Activated CD4-positive, alpha-beta memory T cell treated with anti-CD3 and anti-CD28 coated beads, Interleukin-2, amount 10 ng/mL, durations not matched to agents 7 days and 5 days (primary cell): ENCODE measurements at regions not wholly inside any gene's neighbourhood (a gene's known extent, or its start where the extent isn't known, plus 50 kb on each side); places are given as distances from the start of the nearest gene placed in this dataset.
"Not testable (repeated sequence)": the region's sequence is repeated elsewhere in the genome, so short reads cannot be mapped to it uniquely, and the experiment has no call there.

Experiments used
- CTCF ChIA-PET: fragments of 350-600 bp; sonication (Branson Sonifier 250); formaldehyde crosslinking; loops from one replicate; lab custom pipeline; 2021; ENCODE audit warnings: antibody characterized with exemption, inconsistent platforms; lab: Charles Lee
- POLR2A ChIA-PET: fragments of 350-600 bp; sonication (Branson Sonifier 250); formaldehyde crosslinking; loops from one replicate; lab custom pipeline; 2021; ENCODE audit warnings: antibody characterized with exemption; lab: Charles Lee
- DNase-seq: peaks from one replicate; pipeline ENCODE4 v3.0.0-alpha.2; 2020
- H3K27ac Mint-ChIP-seq: one replicate; pipeline ENCODE4 v1.8.0; 2021; ENCODE audit warnings: mild to moderate bottlenecking, mixed read lengths
- H3K27me3 Mint-ChIP-seq: one replicate; pipeline ENCODE4 v1.8.0; 2021; ENCODE audit warnings: mixed read lengths
- H3K36me3 Mint-ChIP-seq: one replicate; pipeline ENCODE4 v1.8.0; 2021; ENCODE audit warnings: low read depth, mixed read lengths
- H3K4me1 Mint-ChIP-seq: one replicate; pipeline ENCODE4 v1.8.0; 2021; ENCODE audit warnings: mixed read lengths
- H3K4me3 Mint-ChIP-seq: one replicate; pipeline ENCODE4 v1.8.0; 2021; ENCODE audit warnings: mild to moderate bottlenecking, mixed read lengths
- H3K9me3 Mint-ChIP-seq: one replicate; pipeline ENCODE4 v1.8.0; 2021; ENCODE audit warnings: mixed read lengths

DNA sequence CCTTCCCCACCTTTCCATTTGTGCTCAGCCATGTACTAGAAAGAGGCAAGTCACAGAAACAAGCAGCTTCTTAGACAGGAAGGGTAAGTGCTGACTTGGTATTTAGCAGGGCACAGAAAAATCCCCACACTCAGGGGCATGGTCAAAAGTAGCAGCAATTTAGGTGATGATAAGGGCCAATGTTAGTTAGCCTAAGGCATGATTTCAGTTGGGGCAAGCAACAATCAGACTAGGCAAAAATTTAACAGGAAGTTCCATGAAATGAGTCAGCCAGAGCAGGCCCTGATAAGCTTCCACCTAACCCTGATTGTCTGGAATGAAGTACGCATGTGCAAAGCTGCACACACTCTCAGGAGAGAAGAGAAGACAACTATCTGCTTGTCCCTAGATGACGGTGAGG is 423.4 kb upstream of the UBE2E2 start:
- no peaks in the 10 kb centered on the region for H3K4me1 Mint-ChIP-seq
- no peak for DNase-seq
- peaks cover 21% of the 10 kb centered on the region for H3K9me3 Mint-ChIP-seq
- ChIA-PET POLR2A (no interaction called here), CTCF (no interaction called here)
- no peaks in the 10 kb centered on the region for H3K27me3 Mint-ChIP-seq
- H3K4me3 Mint-ChIP-seq, result no peak overlapping the region
- no peak overlapping the region for H3K27ac Mint-ChIP-seq
- H3K36me3 Mint-ChIP-seq, result no peaks in the 10 kb centered on the region

- DNase-seq, result no peak
- no peaks in the 10 kb centered on the region for H3K27me3 Mint-ChIP-seq
- no peaks in the 10 kb centered on the region for H3K36me3 Mint-ChIP-seq
- no peak overlapping the region for H3K27ac Mint-ChIP-seq
- CTCF ChIA-PET, result no interaction called here
- peaks cover 6% of the 10 kb centered on the region for H3K9me3 Mint-ChIP-seq
- no peaks in the 10 kb centered on the region for H3K4me1 Mint-ChIP-seq
- POLR2A ChIA-PET, result no interaction called here
- no peak overlapping the region for H3K4me3 Mint-ChIP-seq
Measured at GRCh38 chr3:22792533-22792932, 410.6 kb upstream of the UBE2E2 start.

DNA sequence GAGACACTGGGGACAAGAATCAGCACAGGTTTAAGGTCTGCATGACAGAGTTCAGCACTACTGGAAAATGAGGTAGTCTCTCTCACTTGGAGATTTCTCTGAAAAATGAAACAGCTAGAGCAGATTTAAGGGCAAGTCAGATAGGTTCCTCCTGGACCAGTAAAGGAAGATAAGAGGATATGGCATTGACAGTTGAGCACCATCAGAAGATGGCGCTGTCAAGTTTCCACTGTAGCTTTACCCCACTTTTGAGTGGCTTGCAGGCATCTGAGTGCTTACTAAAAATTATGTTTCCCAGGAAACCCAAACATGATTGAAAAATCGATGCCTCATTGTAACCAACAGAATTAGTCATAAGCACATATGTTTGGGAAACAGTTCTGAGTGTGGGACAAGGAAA is 407.2 kb upstream of the UBE2E2 start:
- Mint-ChIP-seq H3K4me3 (no peak overlapping the region), H3K4me1 (no peaks in the 10 kb centered on the region), H3K9me3 (peaks cover 5% of the 10 kb centered on the region), H3K27me3 (no peaks in the 10 kb centered on the region), H3K36me3 (no peaks in the 10 kb centered on the region), H3K27ac (no peak overlapping the region)
- ChIA-PET CTCF (no interaction called here), POLR2A (no interaction called here)
- no peak for DNase-seq

- Mint-ChIP-seq H3K9me3 (peaks cover 8% of the 10 kb centered on the region), H3K4me1 (no peaks in the 10 kb centered on the region), H3K4me3 (no peak overlapping the region), H3K36me3 (no peaks in the 10 kb centered on the region), H3K27me3 (no peaks in the 10 kb centered on the region), H3K27ac (no peak overlapping the region)
- ChIA-PET POLR2A (no interaction called here), CTCF (no interaction called here)
- no peak for DNase-seq
Measured at GRCh38 chr3:22798461-22798860, 404.7 kb upstream of the UBE2E2 start.

DNA sequence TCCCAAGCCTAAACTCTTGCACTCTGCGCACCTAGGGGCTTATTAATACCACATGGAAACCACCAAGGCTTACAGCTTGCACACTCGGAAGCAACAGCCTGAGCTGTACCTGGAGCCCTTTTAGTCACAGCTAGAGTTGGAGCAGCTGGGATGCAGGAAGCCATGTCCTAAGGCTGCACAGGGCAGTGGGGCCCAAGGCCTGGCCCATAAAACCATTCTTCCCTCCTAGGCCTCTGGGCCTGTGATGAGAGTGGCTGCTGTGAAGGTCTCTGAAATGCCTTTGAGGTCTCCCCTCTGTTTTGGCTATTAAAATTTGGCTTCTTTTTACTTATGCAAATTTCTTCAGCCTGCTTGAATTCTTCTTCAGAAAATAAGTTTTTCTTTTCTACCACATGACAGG is 383.9 kb upstream of the UBE2E2 start:
- POLR2A ChIA-PET, result no interaction called here
- Mint-ChIP-seq H3K36me3 (no peaks in the 10 kb centered on the region), H3K27ac (no peak overlapping the region), H3K4me3 (no peak overlapping the region), H3K4me1 (no peaks in the 10 kb centered on the region), H3K9me3 (peaks cover 4% of the 10 kb centered on the region), H3K27me3 (no peaks in the 10 kb centered on the region)
- CTCF ChIA-PET, result interaction anchor here (0.6 kb wide), 1 partner anchor 323 kb away, joined by 3 read pairs; no protein-coding TSS in a partner anchor
- DNase-seq, result no peak

DNA sequence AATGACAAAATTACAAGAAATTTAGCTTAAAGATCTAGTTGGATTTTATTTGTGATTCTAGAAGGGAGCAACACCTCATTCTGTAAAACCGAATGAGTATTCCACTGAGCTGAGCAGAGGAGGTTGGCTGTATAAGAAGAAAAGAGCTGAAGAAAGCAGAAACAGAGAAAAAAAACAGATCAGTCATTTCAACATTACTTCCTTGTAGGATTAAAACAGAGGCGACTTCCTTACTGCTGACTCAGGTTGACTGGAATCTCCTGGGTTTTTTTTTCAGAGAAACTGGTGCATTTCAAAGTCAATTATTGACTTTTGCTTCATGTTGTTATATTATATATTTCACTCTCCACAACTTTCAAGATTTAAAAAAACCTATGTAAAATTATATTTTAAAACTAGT is 368.1 kb upstream of the UBE2E2 start:
- Mint-ChIP-seq H3K36me3 (no peaks in the 10 kb centered on the region), H3K9me3 (peaks cover 2% of the 10 kb centered on the region), H3K4me1 (no peaks in the 10 kb centered on the region), H3K27me3 (no peaks in the 10 kb centered on the region), H3K4me3 (no peak overlapping the region), H3K27ac (no peak overlapping the region)
- ChIA-PET CTCF (no interaction called here), POLR2A (no interaction called here)
- no peak for DNase-seq

GRCh38 chr3:22836131-22836530 is 367.0 kb upstream of the UBE2E2 start:
- H3K36me3 Mint-ChIP-seq, result no peaks in the 10 kb centered on the region
- H3K9me3 Mint-ChIP-seq, result peaks cover 4% of the 10 kb centered on the region
- no peak overlapping the region for H3K4me3 Mint-ChIP-seq
- ChIA-PET POLR2A (no interaction called here), CTCF (no interaction called here)
- no peaks in the 10 kb centered on the region for H3K4me1 Mint-ChIP-seq
- DNase-seq, result no peak
- H3K27ac Mint-ChIP-seq, result no peak overlapping the region
- H3K27me3 Mint-ChIP-seq, result no peaks in the 10 kb centered on the region

DNA sequence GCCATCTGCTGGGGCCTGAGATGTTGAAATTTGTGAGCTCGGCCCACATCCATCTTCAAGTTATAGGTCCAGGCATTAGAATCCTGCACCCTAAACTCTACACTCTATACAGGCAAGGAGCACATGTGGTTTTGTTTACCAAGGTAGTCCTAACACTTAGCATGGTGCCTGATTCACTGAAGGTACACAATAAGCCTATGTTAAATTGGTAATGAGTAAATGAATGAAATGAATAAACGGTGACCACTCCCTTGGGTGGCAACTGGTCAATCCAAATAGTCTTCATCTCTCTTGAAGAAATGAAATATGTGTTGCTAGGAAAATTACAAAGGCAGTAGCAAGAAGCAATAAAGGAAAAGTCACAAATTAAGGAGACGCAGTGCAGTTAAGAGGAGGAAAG is 359.3 kb upstream of the UBE2E2 start:
- no peaks in the 10 kb centered on the region for H3K36me3 Mint-ChIP-seq
- H3K27me3 Mint-ChIP-seq, result no peaks in the 10 kb centered on the region
- H3K4me1 Mint-ChIP-seq, result no peaks in the 10 kb centered on the region
- H3K27ac Mint-ChIP-seq, result no peak overlapping the region
- ChIA-PET POLR2A (no interaction called here), CTCF (no interaction called here)
- DNase-seq, result no peak
- H3K4me3 Mint-ChIP-seq, result no peak overlapping the region
- H3K9me3 Mint-ChIP-seq, result peaks cover 11% of the 10 kb centered on the region

GRCh38 chr3:22846566-22846965 is 356.6 kb upstream of the UBE2E2 start:
- Mint-ChIP-seq H3K4me3 (no peak overlapping the region), H3K4me1 (no peaks in the 10 kb centered on the region), H3K9me3 (peaks cover 9% of the 10 kb centered on the region), H3K27ac (no peak overlapping the region), H3K36me3 (no peaks in the 10 kb centered on the region), H3K27me3 (no peaks in the 10 kb centered on the region)
- no peak for DNase-seq
- POLR2A ChIA-PET, result no interaction called here
- CTCF ChIA-PET, result no interaction called here

DNA sequence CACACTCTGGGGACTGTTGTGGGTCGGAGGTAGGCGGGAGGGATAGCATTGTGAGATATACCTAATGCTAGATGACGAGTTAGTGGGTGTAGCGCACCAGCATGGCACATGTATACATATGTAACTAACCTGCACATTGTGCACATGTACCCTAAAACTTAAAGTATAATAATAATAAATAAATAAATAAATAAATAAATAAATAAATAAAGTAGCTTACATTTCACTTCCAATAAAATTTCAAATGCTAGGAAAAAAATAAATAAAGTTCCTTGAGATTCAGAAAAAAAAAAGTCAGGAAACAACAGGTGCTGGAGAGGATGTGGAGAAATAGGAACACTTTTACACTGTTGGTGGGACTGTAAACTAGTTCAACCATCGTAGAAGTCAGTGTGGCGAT is 353.5 kb upstream of the UBE2E2 start:
- not testable (repeated sequence) for H3K4me1 Mint-ChIP-seq

GRCh38 chr3:22856811-22857210 is 346.3 kb upstream of the UBE2E2 start:
- ChIA-PET CTCF (no interaction called here), POLR2A (no interaction called here)
- no peak overlapping the region for H3K27ac Mint-ChIP-seq

More for the DNA sequence above, 353.5 kb upstream of the UBE2E2 start:
- H3K27me3 Mint-ChIP-seq, H3K36me3 Mint-ChIP-seq, POLR2A ChIA-PET, H3K27ac Mint-ChIP-seq, DNase-seq, H3K4me3 Mint-ChIP-seq, CTCF ChIA-PET: not testable (repeated sequence)
- H3K9me3 Mint-ChIP-seq, result peaks cover 18% of the 10 kb centered on the region

DNA sequence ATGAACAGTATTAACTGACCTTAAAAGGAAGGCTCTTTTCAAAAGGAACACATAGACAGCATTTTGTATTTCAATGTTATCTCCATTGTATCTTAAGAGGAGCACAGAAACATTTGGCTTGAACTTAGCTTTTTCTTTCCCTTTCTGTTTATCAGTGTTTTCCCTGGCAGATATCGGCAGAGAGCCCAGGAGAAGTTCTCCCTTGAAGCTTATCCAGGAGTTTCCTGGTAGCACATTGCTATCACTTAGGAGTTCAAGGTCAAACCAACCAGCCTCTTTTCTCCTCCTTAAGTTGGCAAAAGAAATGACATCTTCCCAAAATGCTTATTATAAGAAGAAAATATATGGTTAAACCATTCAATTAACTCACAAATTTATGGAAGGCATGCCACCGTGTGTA is 344.6 kb upstream of the UBE2E2 start:
- H3K27ac Mint-ChIP-seq, result no peak overlapping the region
- no peak for DNase-seq
- no peak overlapping the region for H3K4me3 Mint-ChIP-seq
- peaks cover 13% of the 10 kb centered on the region for H3K9me3 Mint-ChIP-seq
- ChIA-PET CTCF (no interaction called here), POLR2A (no interaction called here)
- H3K4me1 Mint-ChIP-seq, result no peaks in the 10 kb centered on the region
- H3K27me3 Mint-ChIP-seq, result no peaks in the 10 kb centered on the region
- no peaks in the 10 kb centered on the region for H3K36me3 Mint-ChIP-seq

More at GRCh38 chr3:22856811-22857210, 346.3 kb upstream of the UBE2E2 start:
- Mint-ChIP-seq H3K4me1 (no peaks in the 10 kb centered on the region), H3K36me3 (no peaks in the 10 kb centered on the region), H3K4me3 (no peak overlapping the region), H3K27me3 (no peaks in the 10 kb centered on the region), H3K9me3 (peaks cover 21% of the 10 kb centered on the region)
- DNase-seq, result no peak

DNA sequence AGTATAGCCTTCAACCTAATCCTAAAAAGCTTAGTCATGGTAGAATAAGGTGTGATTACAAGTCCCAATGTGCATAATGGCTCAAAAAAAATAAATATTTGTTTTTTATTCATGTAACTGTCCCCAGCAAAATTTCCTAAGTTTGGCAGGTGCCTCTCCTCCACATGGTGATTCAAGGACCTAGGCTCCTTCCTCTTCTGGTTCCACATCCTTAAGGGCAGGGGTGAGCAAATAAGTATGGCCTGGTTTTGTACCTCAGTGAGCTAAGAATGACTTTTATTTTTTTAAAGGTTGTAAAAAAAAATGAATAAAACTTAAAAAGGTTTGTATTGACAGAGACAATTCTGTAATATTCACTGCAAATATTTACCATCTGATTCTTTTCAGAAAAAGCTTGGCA is 343.5 kb upstream of the UBE2E2 start:
- CTCF ChIA-PET, result no interaction called here
- peaks cover 10% of the 10 kb centered on the region for H3K9me3 Mint-ChIP-seq

GRCh38 chr3:22861426-22861825 is 341.7 kb upstream of the UBE2E2 start:
- ChIA-PET CTCF (no interaction called here), POLR2A (no interaction called here)

More for the DNA sequence above, 343.5 kb upstream of the UBE2E2 start:
- Mint-ChIP-seq H3K36me3 (no peaks in the 10 kb centered on the region), H3K4me3 (no peak overlapping the region), H3K27ac (no peak overlapping the region), H3K27me3 (no peaks in the 10 kb centered on the region), H3K4me1 (no peaks in the 10 kb centered on the region)
- no peak for DNase-seq
- POLR2A ChIA-PET, result no interaction called here

More at GRCh38 chr3:22861426-22861825, 341.7 kb upstream of the UBE2E2 start:
- Mint-ChIP-seq H3K9me3 (peaks cover 7% of the 10 kb centered on the region), H3K4me1 (no peaks in the 10 kb centered on the region), H3K27ac (no peak overlapping the region), H3K27me3 (no peaks in the 10 kb centered on the region), H3K36me3 (no peaks in the 10 kb centered on the region), H3K4me3 (no peak overlapping the region)
- DNase-seq, result no peak
